Activated effector memory CD4-positive, alpha-beta T cell treated with Interleukin-2 at 50 U/mL for 16 hours (primary cell): ENCODE measurements at regions not wholly inside any gene's neighbourhood (a gene's known extent, or its start where the extent isn't known, plus 50 kb on each side); places are given as distances from the start of the nearest gene placed in this dataset.

Experiments
- DNase-seq: peaks from one replicate; pipeline ENCODE4 v3.0.0-alpha.2; 2020

DNA sequence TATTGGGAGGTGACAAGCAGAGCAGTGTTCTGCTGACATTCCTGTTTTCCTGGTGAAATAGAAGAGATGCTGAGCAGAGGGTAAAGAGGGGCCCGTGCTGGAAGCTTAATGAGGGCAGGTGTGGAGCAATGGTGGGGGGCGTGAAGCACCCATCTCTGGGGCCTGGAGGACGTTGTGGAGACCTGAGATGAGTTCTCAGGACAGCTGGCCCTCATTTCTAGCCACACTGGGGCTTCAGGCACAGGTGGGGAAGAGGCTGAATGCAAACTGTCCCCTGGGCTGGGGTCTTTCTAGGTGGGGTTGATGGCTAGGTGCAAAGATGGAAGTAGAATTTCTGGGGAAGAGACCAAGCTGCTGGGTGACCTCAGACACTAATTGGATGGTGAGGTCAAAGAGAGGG, 274.2 kb upstream of the TCERG1L start:
- DNase-seq: no peak

GRCh38 chr10:131586958-131587357, 275.4 kb upstream of the TCERG1L start:
- no peak for DNase-seq

DNA sequence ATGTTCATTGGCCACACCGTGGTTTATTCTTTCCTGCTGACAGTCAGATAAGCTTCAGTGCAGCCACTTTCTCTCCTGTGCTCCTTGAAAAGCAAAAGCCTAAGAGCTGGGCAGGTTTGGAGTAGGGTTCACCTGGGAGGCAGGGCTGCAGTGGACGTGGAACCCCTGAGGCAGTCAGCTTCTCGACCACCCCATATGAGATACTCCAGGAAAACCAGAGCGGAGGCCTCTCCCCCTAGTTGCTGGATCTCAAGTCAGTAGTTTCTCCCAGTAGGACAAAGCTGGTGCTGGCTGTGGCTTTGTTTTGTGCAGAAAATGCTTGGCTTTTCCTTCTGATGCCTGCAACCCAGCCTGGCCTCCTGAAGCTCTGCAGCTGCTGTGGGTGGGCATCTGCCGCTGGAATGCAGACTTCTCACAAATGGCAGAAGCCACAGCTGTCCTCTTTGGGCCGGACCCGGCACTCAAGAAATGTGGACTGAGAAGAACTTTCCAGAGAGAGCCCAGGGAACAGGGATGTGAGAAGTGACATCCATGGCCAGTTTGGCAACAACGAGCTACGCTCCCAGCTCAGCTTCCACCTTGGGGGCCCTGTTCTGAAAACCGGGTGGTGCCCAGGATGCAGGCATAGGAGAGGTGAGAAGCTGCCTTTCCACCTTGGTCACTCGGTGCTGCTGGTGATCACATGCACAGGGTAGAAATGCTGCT, 276.6 kb upstream of the TCERG1L start:
- no peak for DNase-seq

GRCh38 chr10:131588704-131589220, 277.2 kb upstream of the TCERG1L start:
- DNase-seq: no peak

DNA sequence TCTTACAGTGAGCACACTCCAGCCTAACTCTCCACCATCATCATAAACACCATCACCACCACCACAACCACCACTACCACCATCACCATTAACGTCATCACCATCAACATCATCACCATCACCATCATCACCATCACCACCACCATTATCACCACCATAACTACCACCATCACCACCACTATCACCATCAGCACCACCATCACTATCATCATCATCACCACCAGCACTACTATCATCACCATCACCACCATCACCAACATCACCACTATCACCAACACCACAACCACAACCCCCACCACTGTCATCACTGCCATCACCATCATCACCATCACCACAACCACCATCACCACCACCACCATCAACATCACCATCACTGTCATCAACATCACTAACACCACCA, 279.0 kb upstream of the TCERG1L start:
- no peak for DNase-seq

DNA sequence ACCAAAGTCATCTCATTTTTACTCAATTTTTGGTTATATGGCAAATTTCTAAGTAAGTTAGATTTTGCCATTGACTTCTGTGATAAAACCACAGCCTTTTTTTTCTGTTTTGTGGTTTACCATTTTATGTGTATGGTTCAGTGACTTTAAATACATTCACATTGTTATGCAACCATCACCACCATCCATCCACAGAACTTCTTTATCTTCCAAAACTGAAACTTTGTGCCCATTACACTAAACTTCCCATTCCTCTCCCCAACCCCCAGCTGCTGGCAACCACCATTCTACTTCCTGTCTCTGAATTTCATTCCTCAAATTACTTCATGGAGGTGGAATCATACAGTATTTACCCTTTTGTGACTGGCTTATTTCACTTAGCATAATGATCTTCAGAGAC, 280.4 kb upstream of the TCERG1L start:
- DNase-seq: no peak

GRCh38 chr10:131609176-131609575, 291.6 kb upstream of the PPP2R2D start:
- DNase-seq: no peak

DNA sequence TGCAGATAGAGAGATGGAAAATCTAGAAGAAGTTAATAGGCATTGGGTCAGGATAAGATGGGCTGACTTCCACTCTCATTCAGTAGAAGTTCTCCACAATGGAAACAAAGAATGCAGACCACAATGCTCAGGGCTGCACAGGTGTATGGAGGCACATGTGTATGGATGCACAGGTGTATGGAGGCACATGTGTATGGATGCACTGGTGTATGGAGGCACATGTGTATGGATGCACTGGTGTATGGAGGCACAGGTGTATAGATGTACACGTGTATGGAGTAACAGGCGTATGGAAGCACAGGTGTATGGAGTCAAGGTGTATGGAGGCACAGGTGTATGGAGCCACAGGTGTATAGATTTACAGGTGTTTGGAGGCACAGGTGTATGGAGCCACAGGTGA, 285.7 kb upstream of the PPP2R2D start:
- DNase-seq: no peak

DNA sequence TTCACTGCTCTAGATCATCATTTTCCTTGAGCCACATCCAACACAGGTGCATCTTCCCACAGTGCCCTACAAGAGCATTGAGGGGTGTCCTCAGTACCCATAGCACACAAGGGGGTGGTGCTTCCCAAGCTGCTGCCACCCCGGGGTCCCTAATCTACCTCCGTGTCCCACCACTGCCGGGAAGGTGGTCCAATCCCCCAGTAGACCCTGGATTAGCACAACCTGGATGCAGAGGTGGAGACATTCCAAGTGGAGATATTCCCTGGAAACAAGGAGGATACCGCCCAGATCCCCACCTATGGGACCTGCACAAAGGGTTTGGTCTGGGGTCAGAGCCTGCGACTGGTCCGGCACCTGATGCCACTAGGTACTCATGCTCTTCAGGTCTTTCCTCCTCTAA, 284.8 kb upstream of the PPP2R2D start:
- no peak for DNase-seq

GRCh38 chr10:131617113-131617858, 283.5 kb upstream of the PPP2R2D start:
- no peak for DNase-seq

GRCh38 chr10:131618587-131619267, 282.1 kb upstream of the PPP2R2D start:
- DNase-seq: no peak

DNA sequence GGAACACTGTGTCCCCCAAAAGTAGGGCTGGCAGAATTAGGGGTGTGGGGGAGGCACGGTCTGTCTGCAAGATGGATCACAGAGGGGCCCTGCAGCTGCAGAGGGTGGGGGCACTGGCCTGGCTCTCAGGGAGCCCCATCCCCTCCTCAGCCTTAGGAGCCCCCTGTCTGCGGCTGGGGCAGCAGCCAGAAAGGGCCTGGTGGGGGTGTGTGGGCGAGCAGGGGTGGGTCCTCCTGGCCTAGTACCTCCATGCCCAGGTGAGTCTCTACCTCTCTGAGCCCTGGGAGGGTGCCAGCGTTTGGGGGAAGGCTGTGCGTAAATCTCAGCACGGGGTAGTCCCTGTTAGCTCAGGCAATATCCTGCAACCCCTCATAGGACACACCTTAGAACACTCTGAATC, 280.5 kb upstream of the PPP2R2D start:
- no peak for DNase-seq

DNA sequence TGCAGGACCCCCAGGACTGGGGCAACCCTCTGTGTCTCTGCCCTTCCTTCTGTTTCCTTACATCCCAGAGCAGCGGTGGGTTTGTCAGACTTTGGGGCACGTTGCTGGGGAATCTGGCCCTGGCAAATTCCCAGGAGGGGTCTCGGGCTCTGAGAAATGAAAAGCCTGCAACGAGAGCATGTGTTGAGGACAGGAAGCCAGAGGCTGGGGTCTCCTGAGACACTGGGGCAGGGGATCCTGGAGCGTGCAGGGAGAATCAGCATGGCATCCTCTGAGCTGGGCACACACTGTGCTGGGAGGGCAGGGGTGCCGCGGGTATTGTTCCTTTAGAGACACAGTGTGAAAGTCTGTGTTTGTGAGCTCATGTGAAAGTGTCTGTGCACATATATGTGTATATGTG, 279.9 kb upstream of the PPP2R2D start:
- no peak for DNase-seq

- DNase-seq: no peak
Measured at GRCh38 chr10:131621784-131622624, 278.8 kb upstream of the PPP2R2D start.

GRCh38 chr10:131625041-131625440, 275.8 kb upstream of the PPP2R2D start:
- no peak for DNase-seq

- DNase-seq: no peak
Measured at GRCh38 chr10:131626274-131626673, 274.5 kb upstream of the PPP2R2D start.

DNA sequence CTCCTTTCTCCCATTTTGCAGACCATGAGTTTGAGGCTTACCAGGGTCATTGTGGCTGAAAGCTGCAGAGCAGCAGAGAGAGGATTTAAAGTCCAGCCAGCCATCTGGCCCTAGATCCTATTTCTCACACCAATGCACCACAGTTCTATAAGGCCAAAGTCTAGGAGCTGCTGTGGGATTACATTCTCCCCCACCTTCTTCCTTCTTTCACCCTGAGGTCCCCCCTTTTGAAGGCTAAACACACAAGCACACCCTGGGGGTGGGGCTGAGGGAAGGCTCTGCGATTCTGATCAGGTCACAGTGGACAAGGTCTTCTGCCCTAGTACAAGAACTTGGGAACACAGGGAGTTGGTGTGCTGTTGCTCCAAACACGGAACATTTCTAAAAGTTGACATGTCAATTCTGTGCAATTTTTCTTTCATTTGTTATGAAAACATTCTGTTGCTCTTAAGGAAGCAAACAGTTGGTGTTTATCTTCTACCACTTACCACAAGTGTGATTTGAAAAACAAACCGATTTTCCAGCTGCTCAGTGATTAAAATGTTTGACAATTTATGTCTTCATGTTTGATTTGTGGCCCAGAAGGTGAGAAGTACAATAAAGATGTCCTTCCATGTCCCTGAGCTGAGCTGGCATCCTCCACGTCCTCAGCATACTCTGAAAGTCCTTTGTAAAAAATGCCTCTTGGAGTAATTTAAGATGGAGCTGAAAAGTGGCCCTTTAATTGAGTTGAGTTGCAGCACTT, 271.6 kb upstream of the PPP2R2D start:
- no peak for DNase-seq

DNA sequence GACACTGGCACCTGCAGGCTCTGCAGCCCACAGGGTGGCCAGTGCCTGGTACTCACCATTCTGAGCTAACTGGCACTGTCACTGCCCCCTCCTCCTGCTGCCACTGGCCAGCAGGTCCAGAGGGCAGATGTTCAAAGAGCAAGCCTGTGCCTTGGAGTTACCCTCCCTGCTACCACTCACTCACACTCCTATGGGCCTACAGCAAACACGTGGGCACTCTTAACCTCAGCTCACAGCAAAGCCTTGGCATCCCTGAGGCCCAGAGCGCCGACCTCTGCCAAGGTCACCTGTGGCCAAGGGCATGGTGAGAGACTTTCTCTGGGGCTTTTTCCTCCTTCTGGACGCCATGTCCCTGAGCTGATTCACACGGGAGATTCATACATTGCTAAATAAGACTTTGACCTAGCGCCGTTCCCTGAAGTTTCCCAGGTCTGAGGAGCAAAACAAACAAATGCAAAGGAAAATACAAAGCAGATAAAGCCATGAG, 270.0 kb upstream of the PPP2R2D start:
- no peak for DNase-seq

- DNase-seq: no peak
Measured at GRCh38 chr10:131631619-131632018, 269.2 kb upstream of the PPP2R2D start.

DNA sequence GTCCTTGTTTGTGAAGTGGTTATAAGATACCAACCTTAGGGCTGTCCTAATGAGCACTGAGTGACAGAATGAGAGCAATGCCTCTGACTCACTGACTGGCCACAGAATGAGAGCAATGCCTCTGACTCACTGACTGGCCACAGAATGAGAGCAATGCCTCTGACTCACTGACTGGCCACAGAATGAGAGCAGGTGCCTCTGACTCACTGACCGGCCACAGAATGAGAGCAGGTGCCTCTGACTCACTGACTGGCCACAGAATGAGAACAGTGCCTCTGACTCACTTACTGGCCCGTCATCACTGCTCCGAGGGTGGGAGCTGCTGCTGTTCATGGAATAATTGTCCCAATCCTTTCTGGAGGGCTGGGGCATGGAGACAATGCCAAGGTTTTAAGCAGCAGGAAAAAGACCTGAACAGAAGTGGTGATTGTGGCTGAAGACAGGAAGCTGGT, 265.2 kb upstream of the PPP2R2D start:
- no peak for DNase-seq

- DNase-seq: no peak
Measured at GRCh38 chr10:131636116-131636515, 264.7 kb upstream of the PPP2R2D start.
